ENCODE measurements at regions not wholly inside any gene's neighbourhood (a gene's known extent, or its start where the extent isn't known, plus 50 kb on each side); places are given as distances from the start of the nearest gene placed in this dataset.

- no peak for TF ChIP-seq CTCF (IDR thresholded peaks at IDR 0.05 in 8 of 11, conservative IDR thresholded peaks at IDR 0.05 in 3 of 11)
- no peak for TF ChIP-seq POLR2A (IDR thresholded peaks at IDR 0.05)
Observed at GRCh38 chr3:18667552-18667951, 242.4 kb upstream of the SATB1 start.

All from spleen (tissue), 7 donors.